Ramos (cell line): ENCODE measurements at regions not wholly inside any gene's neighbourhood (a gene's known extent, or its start where the extent isn't known, plus 50 kb on each side); places are given as distances from the start of the nearest gene placed in this dataset.

Experiments used
- in situ Hi-C: fragments of 300-500 bp; cut with MboI; formaldehyde crosslinking; loops from one replicate; pipeline ENCODE4 v1.14.3; 2022; ENCODE audit warnings: low sequenced_read_pairs; ENCODE audit not compliant: unreplicated experiment

GRCh38 chr2:217071416-217071815 lies 211.6 kb upstream of the TNP1 start:
- in situ Hi-C loops, result no loop called here

- in situ Hi-C loops, result no loop called here
These were observed 210.7 kb upstream of the TNP1 start for GRCh38 chr2:217070611-217071010.

- in situ Hi-C loops, result no loop called here
These were observed 210.2 kb upstream of the TNP1 start for GRCh38 chr2:217070043-217070430.

GRCh38 chr2:217069263-217070042 lies 209.6 kb upstream of the TNP1 start:
- in situ Hi-C loops, result no loop called here

- in situ Hi-C loops, result no loop called here
These were observed 208.9 kb upstream of the TNP1 start for GRCh38 chr2:217068677-217069250.

GRCh38 chr2:217067787-217068186 lies 207.9 kb upstream of the TNP1 start:
- in situ Hi-C loops, result no loop called here

GRCh38 chr2:217066510-217067270 lies 206.8 kb upstream of the TNP1 start:
- in situ Hi-C loops, result no loop called here

- in situ Hi-C loops, result no loop called here
These were observed 206.0 kb upstream of the TNP1 start for GRCh38 chr2:217065695-217066405.

GRCh38 chr2:217065012-217065290 lies 205.1 kb upstream of the TNP1 start:
- in situ Hi-C loops, result no loop called here

GRCh38 chr2:217064234-217065011 lies 204.6 kb upstream of the TNP1 start:
- in situ Hi-C loops, result no loop called here

GRCh38 chr2:217063238-217063755 lies 203.4 kb upstream of the TNP1 start:
- in situ Hi-C loops, result no loop called here

- in situ Hi-C loops, result no loop called here
These were observed 202.9 kb upstream of the TNP1 start for GRCh38 chr2:217062768-217063167.

- in situ Hi-C loops, result no loop called here
These were observed 202.1 kb upstream of the TNP1 start for GRCh38 chr2:217061916-217062505.

GRCh38 chr2:217060951-217061547 lies 201.2 kb upstream of the TNP1 start:
- in situ Hi-C loops, result no loop called here

GRCh38 chr2:217060516-217060915 lies 200.7 kb upstream of the TNP1 start:
- in situ Hi-C loops, result no loop called here

- in situ Hi-C loops, result no loop called here
These were observed 199.2 kb upstream of the TNP1 start for GRCh38 chr2:217058791-217059755.

- in situ Hi-C loops, result no loop called here
These were observed 197.9 kb upstream of the TNP1 start for GRCh38 chr2:217057773-217058172.

- in situ Hi-C loops, result no loop called here
These were observed 195.8 kb upstream of the TNP1 start for GRCh38 chr2:217055624-217056023.
